Activated CD4-positive, alpha-beta T cell treated with anti-CD3 and anti-CD28 coated beads for 1 hour (primary cell): ENCODE measurements at regions not wholly inside any gene's neighbourhood (a gene's known extent, or its start where the extent isn't known, plus 50 kb on each side); places are given as distances from the start of the nearest gene placed in this dataset.
"Not testable (repeated sequence)": the region's sequence is repeated elsewhere in the genome, so short reads cannot be mapped to it uniquely, and the experiment has no call there.

Experiments
- DNase-seq: peaks from one replicate; pipeline ENCODE4 v3.0.0-alpha.2; 2020

- DNase-seq, result no peak
Measured at GRCh38 chr11:112599856-112600533, 339.3 kb upstream of the PLET1 start.

DNA sequence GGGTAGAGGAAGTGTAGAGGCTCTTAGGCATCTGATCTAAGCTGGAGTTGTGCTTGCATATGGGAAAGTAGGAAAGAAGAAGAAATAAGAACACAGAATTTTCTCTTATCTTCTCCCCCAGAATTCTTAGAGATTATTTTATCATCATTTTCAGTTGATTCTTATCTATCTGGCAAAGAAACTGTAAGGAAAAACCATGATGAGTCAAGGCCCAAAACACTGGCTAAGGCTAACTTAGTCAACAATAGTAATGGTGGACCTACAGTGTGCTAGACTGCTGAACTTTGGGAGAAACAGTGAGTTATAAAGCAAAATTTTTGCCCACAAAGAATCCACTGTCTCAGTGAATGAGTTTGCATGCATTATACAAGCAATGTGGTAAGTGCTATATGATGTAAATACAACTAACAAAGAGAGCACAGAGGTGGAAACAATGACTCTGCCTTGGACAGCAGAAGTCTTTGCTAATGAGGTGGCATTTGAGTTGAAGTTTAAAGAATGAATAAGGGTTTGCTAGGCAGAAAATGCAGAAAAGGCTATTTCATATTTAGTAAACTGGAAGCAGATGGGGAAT is 344.5 kb upstream of the PLET1 start:
- DNase-seq, result no peak

DNA sequence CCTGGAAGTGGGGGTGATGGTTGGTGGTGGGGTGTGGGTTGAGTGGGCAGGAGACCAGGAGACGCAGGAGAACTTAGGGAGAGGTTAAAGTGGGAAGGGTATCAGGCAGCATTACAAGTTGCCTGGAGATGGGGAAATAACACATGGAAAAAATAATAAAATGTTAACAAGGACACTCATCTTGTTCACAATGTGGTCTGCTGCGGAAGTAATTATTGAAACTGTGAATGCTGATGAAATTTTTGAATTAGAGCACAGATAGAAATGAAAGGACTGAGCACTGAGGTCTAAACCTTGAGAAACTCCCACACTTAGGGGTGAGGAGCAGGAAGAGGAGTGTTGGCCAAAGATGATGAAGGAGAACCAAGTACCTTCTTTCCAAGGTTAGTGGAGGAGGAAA is 346.0 kb upstream of the PLET1 start:
- no peak for DNase-seq

DNA sequence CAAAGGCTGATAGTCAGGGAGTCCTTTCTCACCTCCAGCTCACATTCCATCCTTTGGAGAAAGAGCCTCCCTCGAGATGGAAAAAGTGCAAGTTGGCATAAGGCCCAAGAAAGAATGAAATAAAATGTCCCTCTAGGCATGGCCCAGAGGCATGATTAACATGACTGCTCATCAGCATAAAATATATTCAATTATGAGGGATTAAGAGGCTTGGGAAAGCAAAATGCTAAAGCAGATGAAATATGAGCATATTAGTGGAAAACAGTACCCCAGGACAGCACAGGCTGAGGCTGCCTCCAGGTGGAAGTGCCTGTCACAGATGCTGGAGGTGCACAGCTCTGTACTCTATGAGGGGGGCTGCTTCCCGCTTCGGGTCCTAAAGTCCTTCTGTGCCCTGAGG is 347.8 kb upstream of the PLET1 start:
- no peak for DNase-seq

DNA sequence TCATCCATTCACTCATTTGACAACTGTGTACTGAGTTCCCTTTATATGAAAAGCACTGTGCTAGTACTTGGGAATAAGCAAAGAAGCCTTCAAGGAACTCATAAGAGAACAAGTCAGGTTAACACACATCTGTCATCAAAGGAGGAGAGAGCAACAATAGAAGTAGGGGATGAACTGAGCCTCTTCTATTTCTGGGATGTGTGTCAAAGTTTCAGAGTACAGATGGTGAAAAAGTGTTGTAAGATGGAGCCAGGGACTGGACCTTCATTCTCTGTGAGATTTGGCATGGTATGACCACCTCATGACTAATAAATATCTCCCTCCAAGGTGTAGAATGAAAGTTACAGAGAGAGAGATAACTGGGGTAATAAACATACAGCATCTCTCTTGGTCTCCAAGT is 349.8 kb upstream of the PLET1 start:
- DNase-seq, result no peak

GRCh38 chr11:112610996-112611750 is 350.0 kb upstream of the NCAM1 start:
- no peak for DNase-seq

- DNase-seq, result no peak
Measured at GRCh38 chr11:112611771-112612170, 349.4 kb upstream of the NCAM1 start.

- DNase-seq, result no peak
Measured at GRCh38 chr11:112612250-112612849, 348.9 kb upstream of the NCAM1 start.

DNA sequence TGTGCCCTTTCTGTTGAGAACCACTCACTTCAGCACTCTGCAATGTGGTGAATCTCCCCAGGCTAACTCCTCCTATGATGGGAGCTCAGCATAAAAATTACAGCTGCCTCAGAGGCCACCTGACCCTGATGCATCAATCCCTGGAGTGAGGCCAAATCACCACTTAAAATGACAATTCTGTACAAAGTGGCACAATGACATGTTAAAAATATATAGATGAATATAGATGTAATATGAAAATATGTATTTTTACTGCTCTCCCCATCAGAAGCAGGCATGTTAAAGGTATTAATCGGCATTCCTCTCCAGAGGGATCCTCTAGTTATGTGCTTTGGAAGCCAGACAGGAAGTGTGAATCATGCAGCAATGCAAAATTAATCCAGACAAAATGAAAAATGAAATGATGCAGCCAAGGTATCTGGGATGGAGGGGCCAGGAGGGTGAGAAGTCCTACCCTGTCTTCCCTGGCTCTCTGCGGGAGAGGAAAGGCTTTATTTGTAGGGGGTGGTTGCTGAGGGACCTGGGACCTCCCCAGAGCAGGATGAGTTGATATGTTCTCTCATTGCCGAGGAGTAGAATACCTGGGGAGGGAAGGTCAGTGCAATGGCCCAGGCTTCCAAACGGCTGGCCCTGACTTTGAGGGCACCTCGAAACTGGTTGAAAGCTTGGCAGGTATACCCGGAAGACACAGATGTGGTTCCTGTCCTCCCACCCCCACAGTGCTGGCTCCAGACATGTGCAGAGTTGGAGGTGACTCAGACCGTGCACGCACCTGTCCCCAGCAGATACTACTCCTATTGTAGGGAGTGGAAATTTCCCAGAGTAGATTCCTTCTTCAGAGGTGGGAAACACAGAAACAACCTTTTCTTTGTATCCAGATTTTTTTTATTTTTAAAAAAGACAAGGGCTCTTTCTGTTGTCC is 347.9 kb upstream of the NCAM1 start:
- no peak for DNase-seq

DNA sequence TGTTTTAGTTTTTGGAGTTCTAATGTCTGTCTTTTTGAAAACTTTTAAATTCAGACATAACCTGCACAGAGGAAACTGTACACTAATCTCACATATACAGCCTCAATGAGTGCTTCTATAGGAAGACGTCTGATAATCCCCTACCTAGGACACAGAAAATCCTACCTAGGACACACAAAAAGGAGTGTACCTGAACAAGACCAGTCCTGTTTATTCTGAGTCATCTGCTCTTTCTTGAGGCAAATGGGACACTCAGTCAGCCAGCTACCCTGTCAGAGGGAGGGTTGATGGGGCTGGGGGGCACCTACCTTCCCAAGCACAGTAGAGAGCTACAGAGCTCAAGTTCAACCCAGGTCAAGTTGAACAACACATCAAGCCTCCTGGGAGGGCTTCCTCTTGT is 346.6 kb upstream of the NCAM1 start:
- DNase-seq, result no peak

GRCh38 chr11:112615238-112615637 is 346.0 kb upstream of the NCAM1 start:
- DNase-seq, result no peak

- DNase-seq, result no peak
Measured at GRCh38 chr11:112615891-112616290, 345.3 kb upstream of the NCAM1 start.

DNA sequence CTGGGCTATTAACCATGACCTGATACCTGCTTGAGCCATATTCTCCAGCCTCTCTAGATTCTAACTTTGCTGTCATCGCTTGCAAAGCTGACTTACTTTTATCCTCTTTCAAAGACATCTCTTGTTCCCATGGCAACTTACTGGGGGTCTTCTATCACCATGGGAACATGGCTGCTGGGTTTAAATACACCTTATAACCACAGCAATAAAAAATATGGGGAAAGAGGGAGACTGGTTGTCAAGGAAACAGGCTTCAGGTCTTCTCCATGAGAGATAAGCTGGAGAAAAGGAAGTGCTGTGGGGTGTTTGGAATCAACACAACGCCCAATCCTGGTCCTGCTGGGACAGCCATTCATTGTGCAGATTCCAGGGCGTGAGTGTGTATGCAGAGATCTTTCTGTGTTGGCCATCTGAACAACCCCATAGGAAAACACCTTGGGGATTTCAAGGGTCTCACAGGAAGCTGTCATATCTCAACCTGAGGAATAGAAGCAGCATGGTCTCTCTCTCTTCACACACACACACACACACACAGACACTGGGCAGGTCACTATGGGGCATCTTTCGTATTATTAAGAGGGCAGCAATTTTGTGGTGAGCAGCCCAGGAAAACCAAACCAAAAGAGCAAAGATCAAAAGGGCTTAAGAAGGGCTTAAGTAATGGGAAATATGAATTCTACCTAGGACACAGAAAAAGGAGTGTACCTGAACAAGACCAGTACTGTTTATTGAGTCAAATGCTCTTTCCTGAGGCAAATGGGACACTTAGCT is 344.7 kb upstream of the NCAM1 start:
- no peak for DNase-seq

DNA sequence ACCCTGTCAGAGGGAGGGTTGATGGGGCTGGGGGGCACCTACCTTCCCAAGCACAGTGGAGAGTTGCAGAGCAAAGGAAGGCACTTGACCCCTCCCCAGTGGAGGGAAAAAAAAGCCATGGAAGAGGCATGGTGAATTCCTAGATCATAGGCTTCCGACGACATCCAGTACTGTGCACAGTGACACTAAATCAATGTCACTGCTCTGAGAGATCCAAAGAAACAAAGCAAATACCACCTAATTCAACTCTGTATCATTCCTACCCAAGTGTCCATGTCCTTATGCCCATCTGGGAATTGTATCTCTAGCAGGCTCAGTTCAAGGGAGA is 344.2 kb upstream of the NCAM1 start:
- no peak for DNase-seq

DNA sequence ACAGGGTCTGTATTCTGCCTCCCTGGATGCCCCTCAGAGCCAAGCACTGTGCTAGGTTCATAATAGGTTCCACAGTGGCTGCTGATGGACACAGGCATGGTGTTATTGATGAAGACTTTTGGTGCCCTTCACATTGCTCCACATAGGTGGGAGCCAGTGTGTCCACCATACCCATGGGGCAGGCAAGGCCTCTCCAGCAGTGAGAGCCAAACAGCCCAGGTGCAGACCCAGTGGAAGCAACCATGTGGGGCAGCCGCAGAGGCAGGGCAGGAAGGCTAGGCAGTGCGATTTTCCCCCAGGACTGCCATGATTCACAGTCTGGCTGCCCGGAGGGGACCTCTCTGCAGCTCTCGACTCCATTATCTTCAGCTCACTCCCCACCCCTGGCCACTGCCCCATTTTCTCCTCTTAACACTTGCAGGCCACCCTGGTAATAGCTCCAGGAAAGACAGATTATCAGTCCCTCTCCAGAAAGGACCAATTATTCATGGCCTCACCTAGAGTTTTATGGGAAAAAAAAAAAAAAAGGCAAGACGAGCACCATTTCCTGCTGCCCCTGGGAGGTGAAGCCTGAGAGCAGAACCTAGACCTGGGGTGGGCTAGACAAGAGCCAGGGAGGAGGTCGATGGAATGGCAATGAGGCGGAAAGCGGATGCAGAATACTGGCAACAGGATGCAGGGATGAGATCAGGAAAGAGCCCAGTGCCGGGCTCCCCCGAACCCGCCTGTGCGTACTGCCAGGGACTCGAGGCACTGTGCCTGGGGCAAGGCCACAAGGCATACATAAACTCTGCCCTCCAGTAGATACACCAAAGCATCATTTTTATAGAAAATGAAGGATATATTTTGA is 343.0 kb upstream of the NCAM1 start:
- DNase-seq, result no peak

GRCh38 chr11:112619106-112619505 is 342.1 kb upstream of the NCAM1 start:
- DNase-seq, result no peak

- DNase-seq, result no peak
Measured at GRCh38 chr11:112620621-112621394, 340.4 kb upstream of the NCAM1 start.

DNA sequence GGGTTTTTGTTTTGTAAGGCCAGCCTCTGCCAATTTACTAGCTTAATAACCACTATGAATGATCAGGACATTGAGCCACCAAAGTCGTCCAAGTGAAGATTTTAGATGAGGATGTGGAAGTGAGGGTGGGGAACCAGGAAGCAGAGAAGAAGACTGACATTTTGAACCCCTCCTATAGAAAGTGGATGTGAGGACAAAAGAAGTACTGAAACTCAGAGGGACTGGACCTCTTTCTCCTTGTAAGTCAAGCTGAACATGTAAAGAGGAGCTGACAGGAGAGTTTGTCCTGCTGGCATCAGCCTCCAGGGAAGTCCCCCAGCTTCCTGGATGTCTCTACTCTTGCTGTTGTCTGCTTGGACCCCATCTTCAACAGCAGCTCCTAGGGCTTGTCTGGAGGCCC is 338.2 kb upstream of the NCAM1 start:
- no peak for DNase-seq

GRCh38 chr11:112624431-112624830 is 336.8 kb upstream of the NCAM1 start:
- no peak for DNase-seq

GRCh38 chr11:112624971-112625370 is 336.2 kb upstream of the NCAM1 start:
- not testable (repeated sequence) for DNase-seq
